SU-DHL-6 (cell line): ENCODE measurements at regions not wholly inside any gene's neighbourhood (a gene's known extent, or its start where the extent isn't known, plus 50 kb on each side); places are given as distances from the start of the nearest gene placed in this dataset.

Source experiments
- EZH2phosphoT487 ChIP-seq: fragments of 200-600 bp; sonication (generic), shearing (Covaris generic); conservative IDR thresholded peaks from 2 replicates; pipeline ENCODE4 v1.6.1; 2018; ENCODE audit warnings: mild to moderate bottlenecking, antibody characterized with exemption, low read length, moderate library complexity, mixed read lengths
- TF ChIP-seq, protein P1 (sequence below): fragments of 200-600 bp; sonication (generic); IDR thresholded peaks from one replicate; pipeline ENCODE4 v1.5.1; 2017; ENCODE audit warnings: antibody characterized with exemption, mild to moderate bottlenecking, low read length, moderate library complexity; ENCODE audit not compliant: insufficient read depth, poor library complexity, severe bottlenecking

DNA sequence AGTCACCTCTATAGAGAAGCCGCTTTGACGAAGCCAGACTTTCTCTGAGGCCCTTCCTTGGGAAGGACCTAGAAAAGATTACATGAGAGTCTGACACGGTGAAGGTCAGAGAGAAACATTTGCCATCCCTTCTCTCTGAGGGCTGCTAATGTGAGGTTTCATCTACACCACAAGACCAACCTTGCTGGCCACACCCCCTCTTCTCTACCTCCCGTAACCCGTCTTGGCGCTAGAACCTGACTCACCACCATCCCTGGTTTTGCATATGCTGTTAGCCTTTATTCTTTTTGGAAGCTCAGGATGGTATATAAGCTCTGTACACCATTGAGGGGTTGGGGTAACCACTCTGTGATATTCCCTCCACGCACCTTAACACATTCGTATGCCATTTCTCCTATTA is 63.6 kb downstream of the FOXF2 start:
- TF ChIP-seq, protein P1, sequence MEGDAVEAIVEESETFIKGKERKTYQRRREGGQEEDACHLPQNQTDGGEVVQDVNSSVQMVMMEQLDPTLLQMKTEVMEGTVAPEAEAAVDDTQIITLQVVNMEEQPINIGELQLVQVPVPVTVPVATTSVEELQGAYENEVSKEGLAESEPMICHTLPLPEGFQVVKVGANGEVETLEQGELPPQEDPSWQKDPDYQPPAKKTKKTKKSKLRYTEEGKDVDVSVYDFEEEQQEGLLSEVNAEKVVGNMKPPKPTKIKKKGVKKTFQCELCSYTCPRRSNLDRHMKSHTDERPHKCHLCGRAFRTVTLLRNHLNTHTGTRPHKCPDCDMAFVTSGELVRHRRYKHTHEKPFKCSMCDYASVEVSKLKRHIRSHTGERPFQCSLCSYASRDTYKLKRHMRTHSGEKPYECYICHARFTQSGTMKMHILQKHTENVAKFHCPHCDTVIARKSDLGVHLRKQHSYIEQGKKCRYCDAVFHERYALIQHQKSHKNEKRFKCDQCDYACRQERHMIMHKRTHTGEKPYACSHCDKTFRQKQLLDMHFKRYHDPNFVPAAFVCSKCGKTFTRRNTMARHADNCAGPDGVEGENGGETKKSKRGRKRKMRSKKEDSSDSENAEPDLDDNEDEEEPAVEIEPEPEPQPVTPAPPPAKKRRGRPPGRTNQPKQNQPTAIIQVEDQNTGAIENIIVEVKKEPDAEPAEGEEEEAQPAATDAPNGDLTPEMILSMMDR = no peak
- TF ChIP-seq EZH2phosphoT487 = no peak
